ENCODE measurements at regions not wholly inside any gene's neighbourhood (a gene's known extent, or its start where the extent isn't known, plus 50 kb on each side); places are given as distances from the start of the nearest gene placed in this dataset.

- no peak overlapping the region for H3K4me3 ChIP-seq (ENCODE audit: low read depth, low read length)
- H3K27me3 ChIP-seq (ENCODE audit: control insufficient read depth, insufficient read depth, low read length): no peaks in the 10 kb centered on the region
- ChIA-PET CTCF (no interaction called here), POLR2A (no interaction called here)
- no peaks in the 10 kb centered on the region for H3K36me3 ChIP-seq (ENCODE audit: control insufficient read depth, insufficient read depth, low read length)
- no peak for TF ChIP-seq CTCF (IDR thresholded peaks at IDR 0.05; ENCODE audit: insufficient read depth, low read depth, low read length)
- no peak for DNase-seq (ENCODE audit: low read depth)
Measured at GRCh38 chr2:5144159-5144558, 548.0 kb upstream of the SOX11 start.

GRCh38 chr2:5145053-5145452 lies 547.1 kb upstream of the SOX11 start:
- Histone ChIP-seq H3K27me3 (ENCODE audit: control insufficient read depth, insufficient read depth, low read length) (no peaks in the 10 kb centered on the region), H3K4me3 (ENCODE audit: low read depth, low read length) (no peak overlapping the region), H3K36me3 (ENCODE audit: control insufficient read depth, insufficient read depth, low read length) (no peaks in the 10 kb centered on the region)
- ChIA-PET POLR2A (no interaction called here), CTCF (no interaction called here)
- no peak for TF ChIP-seq CTCF (IDR thresholded peaks at IDR 0.05; ENCODE audit: insufficient read depth, low read depth, low read length)
- DNase-seq (ENCODE audit: low read depth): no peak

GRCh38 chr2:5145801-5146200 lies 546.4 kb upstream of the SOX11 start:
- ChIA-PET POLR2A (no interaction called here), CTCF (no interaction called here)
- no peak overlapping the region for H3K4me3 ChIP-seq (ENCODE audit: low read depth, low read length)
- H3K36me3 ChIP-seq (ENCODE audit: control insufficient read depth, insufficient read depth, low read length): no peaks in the 10 kb centered on the region
- H3K27me3 ChIP-seq (ENCODE audit: control insufficient read depth, insufficient read depth, low read length): no peaks in the 10 kb centered on the region
- no peak for TF ChIP-seq CTCF (IDR thresholded peaks at IDR 0.05; ENCODE audit: insufficient read depth, low read depth, low read length)
- no peak for DNase-seq (ENCODE audit: low read depth)

GRCh38 chr2:5148392-5149085 lies 543.6 kb upstream of the SOX11 start:
- no peak overlapping the region for H3K4me3 ChIP-seq (ENCODE audit: low read depth, low read length)
- ChIA-PET CTCF (no interaction called here), POLR2A (no interaction called here)
- H3K27me3 ChIP-seq (ENCODE audit: control insufficient read depth, insufficient read depth, low read length): no peaks in the 10 kb centered on the region
- no peak for DNase-seq (ENCODE audit: low read depth)
- H3K36me3 ChIP-seq (ENCODE audit: control insufficient read depth, insufficient read depth, low read length): no peaks in the 10 kb centered on the region
- TF ChIP-seq CTCF (IDR thresholded peaks at IDR 0.05; ENCODE audit: insufficient read depth, low read depth, low read length): no peak

- TF ChIP-seq CTCF (IDR thresholded peaks at IDR 0.05; ENCODE audit: insufficient read depth, low read depth, low read length): no peak
- CTCF ChIA-PET: no interaction called here
- no peak for DNase-seq (ENCODE audit: low read depth)
Measured at GRCh38 chr2:5150871-5151270, 541.3 kb upstream of the SOX11 start.

More at GRCh38 chr2:5150871-5151270, 541.3 kb upstream of the SOX11 start:
- Histone ChIP-seq H3K36me3 (ENCODE audit: control insufficient read depth, insufficient read depth, low read length) (no peaks in the 10 kb centered on the region), H3K4me3 (ENCODE audit: low read depth, low read length) (no peak overlapping the region), H3K27me3 (ENCODE audit: control insufficient read depth, insufficient read depth, low read length) (no peaks in the 10 kb centered on the region)
- POLR2A ChIA-PET: no interaction called here

All from BJ (cell line).